ENCODE measurements at regions not wholly inside any gene's neighbourhood (a gene's known extent, or its start where the extent isn't known, plus 50 kb on each side); places are given as distances from the start of the nearest gene placed in this dataset.

- Histone ChIP-seq H3K4me1 (ENCODE audit: control insufficient read depth, insufficient read depth, low read length) (no peaks in the 10 kb centered on the region), H3K27me3 (ENCODE audit: control insufficient read depth, insufficient read depth, low read length) (peaks cover 9% of the 10 kb centered on the region; the same call in 1 of the 2 replicates), H3K9me3 (ENCODE audit: control insufficient read depth, insufficient read depth, low read depth, low read length) (no peaks in the 10 kb centered on the region), H3K9ac (ENCODE audit: low read length) (no peak overlapping the region), H3K36me3 (ENCODE audit: control insufficient read depth, insufficient read depth, low read length) (no peaks in the 10 kb centered on the region), H3K4me3 (ENCODE audit: low read depth, low read length) (no peak overlapping the region), H3K27ac (ENCODE audit: low read depth, low read length) (no peak overlapping the region)
Measured at GRCh38 chr1:42047508-42047880, 105.7 kb upstream of the GUCA2B start.

DNA sequence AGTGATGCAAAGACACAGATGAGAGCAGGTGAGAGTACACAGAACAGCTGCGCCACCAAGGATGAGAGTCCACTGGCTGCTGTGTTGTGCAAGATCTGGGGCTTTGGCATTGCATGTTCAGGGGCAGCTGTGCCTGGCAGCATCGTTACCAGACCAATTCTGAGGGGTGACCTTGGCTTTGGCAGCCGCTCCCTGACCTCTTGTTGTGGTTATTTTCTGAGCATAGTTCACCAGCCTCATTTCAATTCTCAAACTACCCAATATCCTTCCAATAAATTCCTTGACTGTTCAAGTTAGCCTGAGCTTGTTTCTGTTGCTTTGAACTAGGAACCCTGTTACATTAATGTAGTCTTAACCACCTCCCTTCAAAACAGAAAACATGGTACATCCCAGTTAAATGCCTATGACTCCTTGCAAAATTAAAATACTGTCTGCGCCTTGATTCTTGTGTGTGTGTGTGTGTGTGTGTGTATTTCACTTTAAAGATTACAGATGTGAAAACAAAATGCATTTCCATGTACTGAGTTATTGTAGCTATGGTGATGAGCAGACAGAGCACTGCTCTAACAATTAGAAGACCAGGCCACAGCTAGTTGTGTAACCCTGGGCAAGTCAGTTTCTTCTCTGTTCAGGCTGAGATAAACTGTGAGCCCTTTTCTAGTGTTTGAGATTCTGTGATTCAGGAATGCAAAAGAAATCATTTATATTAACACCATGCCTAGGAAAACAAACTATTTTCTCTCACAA, 106.3 kb upstream of the GUCA2B start:
- Histone ChIP-seq H3K9ac (ENCODE audit: low read length) (no peak overlapping the region), H3K4me3 (ENCODE audit: low read depth, low read length) (no peak overlapping the region), H3K36me3 (ENCODE audit: control insufficient read depth, insufficient read depth, low read length) (no peaks in the 10 kb centered on the region), H3K27me3 (ENCODE audit: control insufficient read depth, insufficient read depth, low read length) (peaks cover 9% of the 10 kb centered on the region; the same call in 1 of the 2 replicates), H3K4me1 (ENCODE audit: control insufficient read depth, insufficient read depth, low read length) (no peaks in the 10 kb centered on the region), H3K27ac (ENCODE audit: low read depth, low read length) (no peak overlapping the region), H3K9me3 (ENCODE audit: control insufficient read depth, insufficient read depth, low read depth, low read length) (no peaks in the 10 kb centered on the region)

DNA sequence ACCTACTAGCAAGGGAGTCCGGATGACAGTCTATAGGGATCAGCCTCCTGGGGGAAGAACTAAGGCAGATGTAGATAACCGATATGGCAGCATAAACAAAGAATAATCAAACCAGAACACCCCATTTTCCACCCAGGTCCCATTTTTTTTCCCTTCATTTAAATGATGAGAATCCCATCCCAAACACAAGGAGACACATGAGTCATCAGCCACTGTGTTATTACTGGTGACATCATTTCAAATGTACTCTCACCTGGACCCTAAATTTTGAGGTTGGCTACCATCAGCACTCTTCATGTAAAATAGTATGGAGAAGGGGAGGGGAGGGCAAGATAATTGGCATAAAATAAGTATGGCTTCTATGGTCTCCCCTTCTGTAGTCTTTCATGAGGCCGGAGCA, 108.9 kb upstream of the GUCA2B start:
- no peak overlapping the region for H3K27ac ChIP-seq (ENCODE audit: low read depth, low read length)
- H3K9ac ChIP-seq (ENCODE audit: low read length), result no peak overlapping the region
- H3K4me1 ChIP-seq (ENCODE audit: control insufficient read depth, insufficient read depth, low read length), result no peaks in the 10 kb centered on the region
- H3K9me3 ChIP-seq (ENCODE audit: control insufficient read depth, insufficient read depth, low read depth, low read length), result no peaks in the 10 kb centered on the region
- H3K27me3 ChIP-seq (ENCODE audit: control insufficient read depth, insufficient read depth, low read length), result no peaks in the 10 kb centered on the region
- H3K4me3 ChIP-seq (ENCODE audit: low read depth, low read length), result no peak overlapping the region
- H3K36me3 ChIP-seq (ENCODE audit: control insufficient read depth, insufficient read depth, low read length), result no peaks in the 10 kb centered on the region

DNA sequence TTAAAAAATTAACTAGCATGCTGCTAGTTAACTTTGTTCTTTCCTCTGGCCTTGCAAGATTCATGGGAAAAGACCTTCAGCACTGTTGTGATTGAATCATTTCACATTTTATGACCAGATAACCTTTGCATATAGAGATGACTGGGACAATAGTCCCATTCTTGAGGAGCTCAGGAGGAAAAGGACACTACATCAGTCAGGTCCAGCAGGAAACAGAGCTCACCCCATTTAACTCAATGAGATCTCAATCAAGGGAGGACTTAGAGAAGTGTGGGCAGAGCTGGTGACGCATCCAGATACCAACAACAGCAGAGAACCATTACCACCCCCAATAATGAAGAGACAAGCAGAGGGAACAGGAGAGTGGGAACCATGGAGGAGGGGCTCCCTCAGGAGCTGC, 109.4 kb upstream of the GUCA2B start:
- H3K27me3 ChIP-seq (ENCODE audit: control insufficient read depth, insufficient read depth, low read length), result peaks cover 2% of the 10 kb centered on the region; the same call in 1 of the 2 replicates
- H3K27ac ChIP-seq (ENCODE audit: low read depth, low read length), result no peak overlapping the region
- H3K4me3 ChIP-seq (ENCODE audit: low read depth, low read length), result no peak overlapping the region
- no peak overlapping the region for H3K9ac ChIP-seq (ENCODE audit: low read length)
- no peaks in the 10 kb centered on the region for H3K9me3 ChIP-seq (ENCODE audit: control insufficient read depth, insufficient read depth, low read depth, low read length)
- H3K4me1 ChIP-seq (ENCODE audit: control insufficient read depth, insufficient read depth, low read length), result no peaks in the 10 kb centered on the region
- no peaks in the 10 kb centered on the region for H3K36me3 ChIP-seq (ENCODE audit: control insufficient read depth, insufficient read depth, low read length)

- H3K27me3 ChIP-seq (ENCODE audit: control insufficient read depth, insufficient read depth, low read length), result peaks cover 8% of the 10 kb centered on the region; the same call in 1 of the 2 replicates
- H3K9me3 ChIP-seq (ENCODE audit: control insufficient read depth, insufficient read depth, low read depth, low read length), result no peaks in the 10 kb centered on the region
- H3K4me3 ChIP-seq (ENCODE audit: low read depth, low read length), result no peak overlapping the region
- H3K36me3 ChIP-seq (ENCODE audit: control insufficient read depth, insufficient read depth, low read length), result no peaks in the 10 kb centered on the region
- no peak overlapping the region for H3K27ac ChIP-seq (ENCODE audit: low read depth, low read length)
- no peak overlapping the region for H3K9ac ChIP-seq (ENCODE audit: low read length)
- no peaks in the 10 kb centered on the region for H3K4me1 ChIP-seq (ENCODE audit: control insufficient read depth, insufficient read depth, low read length)
Measured at GRCh38 chr1:42043182-42043581, 110.0 kb upstream of the GUCA2B start.

GRCh38 chr1:42041031-42041430, 112.2 kb upstream of the GUCA2B start:
- no peak overlapping the region for H3K27ac ChIP-seq (ENCODE audit: low read depth, low read length)

GRCh38 chr1:42040159-42040558, 113.1 kb upstream of the GUCA2B start:
- H3K4me3 ChIP-seq (ENCODE audit: low read depth, low read length), result no peak overlapping the region
- H3K27me3 ChIP-seq (ENCODE audit: control insufficient read depth, insufficient read depth, low read length), result peaks cover 25% of the 10 kb centered on the region
- no peak overlapping the region for H3K9ac ChIP-seq (ENCODE audit: low read length)
- H3K27ac ChIP-seq (ENCODE audit: low read depth, low read length), result no peak overlapping the region
- no peaks in the 10 kb centered on the region for H3K36me3 ChIP-seq (ENCODE audit: control insufficient read depth, insufficient read depth, low read length)
- H3K9me3 ChIP-seq (ENCODE audit: control insufficient read depth, insufficient read depth, low read depth, low read length), result no peaks in the 10 kb centered on the region
- no peaks in the 10 kb centered on the region for H3K4me1 ChIP-seq (ENCODE audit: control insufficient read depth, insufficient read depth, low read length)

More at GRCh38 chr1:42041031-42041430, 112.2 kb upstream of the GUCA2B start:
- no peak overlapping the region for H3K9ac ChIP-seq (ENCODE audit: low read length)
- peaks cover 23% of the 10 kb centered on the region for H3K27me3 ChIP-seq (ENCODE audit: control insufficient read depth, insufficient read depth, low read length)
- H3K4me1 ChIP-seq (ENCODE audit: control insufficient read depth, insufficient read depth, low read length), result no peaks in the 10 kb centered on the region
- H3K4me3 ChIP-seq (ENCODE audit: low read depth, low read length), result no peak overlapping the region
- no peaks in the 10 kb centered on the region for H3K36me3 ChIP-seq (ENCODE audit: control insufficient read depth, insufficient read depth, low read length)
- no peaks in the 10 kb centered on the region for H3K9me3 ChIP-seq (ENCODE audit: control insufficient read depth, insufficient read depth, low read depth, low read length)

DNA sequence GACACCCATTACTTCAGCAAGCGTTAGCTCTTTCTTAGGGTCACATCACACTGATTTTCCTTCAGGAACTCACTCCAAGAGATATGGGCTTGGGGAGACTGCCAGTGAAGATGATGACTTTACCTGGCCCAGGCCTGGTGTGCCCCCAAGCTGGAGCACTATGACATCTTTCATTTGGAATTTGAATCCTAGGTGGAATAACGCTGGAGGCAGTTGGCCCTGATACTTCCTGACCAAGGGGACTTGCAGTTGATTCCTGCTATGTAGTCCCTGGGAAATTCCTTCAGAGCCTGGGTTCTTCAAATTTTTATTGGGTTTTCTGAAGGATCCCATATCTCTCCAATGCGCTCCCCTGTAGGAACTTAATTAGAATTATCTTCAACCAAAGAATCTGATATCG, 114.9 kb upstream of the GUCA2B start:
- Histone ChIP-seq H3K9ac (ENCODE audit: low read length) (no peak overlapping the region), H3K9me3 (ENCODE audit: control insufficient read depth, insufficient read depth, low read depth, low read length) (no peaks in the 10 kb centered on the region), H3K27me3 (ENCODE audit: control insufficient read depth, insufficient read depth, low read length) (peaks cover 44% of the 10 kb centered on the region), H3K4me1 (ENCODE audit: control insufficient read depth, insufficient read depth, low read length) (no peaks in the 10 kb centered on the region), H3K36me3 (ENCODE audit: control insufficient read depth, insufficient read depth, low read length) (no peaks in the 10 kb centered on the region), H3K4me3 (ENCODE audit: low read depth, low read length) (no peak overlapping the region), H3K27ac (ENCODE audit: low read depth, low read length) (no peak overlapping the region)

- Histone ChIP-seq H3K9me3 (ENCODE audit: control insufficient read depth, insufficient read depth, low read depth, low read length) (no peaks in the 10 kb centered on the region), H3K9ac (ENCODE audit: low read length) (no peak overlapping the region), H3K27me3 (ENCODE audit: control insufficient read depth, insufficient read depth, low read length) (peaks cover 50% of the 10 kb centered on the region), H3K4me1 (ENCODE audit: control insufficient read depth, insufficient read depth, low read length) (no peaks in the 10 kb centered on the region), H3K4me3 (ENCODE audit: low read depth, low read length) (no peak overlapping the region), H3K27ac (ENCODE audit: low read depth, low read length) (no peak overlapping the region), H3K36me3 (ENCODE audit: control insufficient read depth, insufficient read depth, low read length) (no peaks in the 10 kb centered on the region)
Measured at GRCh38 chr1:42037586-42037985, 115.6 kb upstream of the GUCA2B start.

GRCh38 chr1:42037161-42037560, 116.0 kb upstream of the GUCA2B start:
- Histone ChIP-seq H3K27me3 (ENCODE audit: control insufficient read depth, insufficient read depth, low read length) (peaks cover 55% of the 10 kb centered on the region), H3K9me3 (ENCODE audit: control insufficient read depth, insufficient read depth, low read depth, low read length) (no peaks in the 10 kb centered on the region), H3K4me1 (ENCODE audit: control insufficient read depth, insufficient read depth, low read length) (no peaks in the 10 kb centered on the region), H3K27ac (ENCODE audit: low read depth, low read length) (no peak overlapping the region), H3K4me3 (ENCODE audit: low read depth, low read length) (no peak overlapping the region), H3K36me3 (ENCODE audit: control insufficient read depth, insufficient read depth, low read length) (no peaks in the 10 kb centered on the region), H3K9ac (ENCODE audit: low read length) (no peak overlapping the region)

GRCh38 chr1:42035830-42036604, 117.2 kb upstream of the GUCA2B start:
- Histone ChIP-seq H3K27me3 (ENCODE audit: control insufficient read depth, insufficient read depth, low read length) (peaks cover 59% of the 10 kb centered on the region), H3K4me3 (ENCODE audit: low read depth, low read length) (peak overlapping the region; percentile 96), H3K4me1 (ENCODE audit: control insufficient read depth, insufficient read depth, low read length) (no peaks in the 10 kb centered on the region), H3K9ac (ENCODE audit: low read length) (no peak overlapping the region), H3K27ac (ENCODE audit: low read depth, low read length) (no peak overlapping the region), H3K36me3 (ENCODE audit: control insufficient read depth, insufficient read depth, low read length) (no peaks in the 10 kb centered on the region), H3K9me3 (ENCODE audit: control insufficient read depth, insufficient read depth, low read depth, low read length) (no peaks in the 10 kb centered on the region)

All from HUES6 (cell line).